GM12865 (cell line): ENCODE measurements at regions not wholly inside any gene's neighbourhood (a gene's known extent, or its start where the extent isn't known, plus 50 kb on each side); places are given as distances from the start of the nearest gene placed in this dataset.

Source experiments
- DNase-seq: peaks from one replicate; pipeline ENCODE4 v3.0.0; 2010; ENCODE audit warnings: low read depth
- H3K4me3 ChIP-seq: 2 replicates; pipeline ENCODE4 v1.5.1; 2011; ENCODE audit warnings: mild to moderate bottlenecking, low read depth, low read length, control low read depth
- CTCF ChIP-seq: IDR thresholded peaks from 2 replicates; pipeline ENCODE4 v1.5.1; 2011; ENCODE audit warnings: low read length, control low read depth, low read depth, inconsistent platforms; ENCODE audit not compliant: insufficient read depth; ENCODE audit errors: missing control alignments

- DNase-seq: no peak
- no peak for TF ChIP-seq CTCF
Observed at GRCh38 chr6:84344005-84344404, 116.6 kb upstream of the CEP162 start.

GRCh38 chr6:84340422-84340821 is 113.0 kb upstream of the CEP162 start:
- TF ChIP-seq CTCF: no peak
- no peak overlapping the region for H3K4me3 ChIP-seq
- no peak for DNase-seq

More at GRCh38 chr6:84344005-84344404, 116.6 kb upstream of the CEP162 start:
- no peak overlapping the region for H3K4me3 ChIP-seq

- DNase-seq: no peak
- H3K4me3 ChIP-seq: no peak overlapping the region
- TF ChIP-seq CTCF: no peak
Observed at GRCh38 chr6:84333842-84334241, 106.4 kb upstream of the CEP162 start.

- no peak overlapping the region for H3K4me3 ChIP-seq
- peak; percentile 18 for DNase-seq
- no peak for TF ChIP-seq CTCF
Observed at GRCh38 chr6:84332139-84333034, 104.9 kb upstream of the CEP162 start.

- TF ChIP-seq CTCF: no peak
- no peak for DNase-seq
- H3K4me3 ChIP-seq: no peak overlapping the region
Observed at GRCh38 chr6:84330325-84330724, 102.9 kb upstream of the CEP162 start.

GRCh38 chr6:84329516-84329915 is 102.1 kb upstream of the CEP162 start:
- no peak for TF ChIP-seq CTCF

More at GRCh38 chr6:84329516-84329915, 102.1 kb upstream of the CEP162 start:
- DNase-seq: no peak
- no peak overlapping the region for H3K4me3 ChIP-seq
